K562 (cell line): ENCODE measurements at regions not wholly inside any gene's neighbourhood (a gene's known extent, or its start where the extent isn't known, plus 50 kb on each side); places are given as distances from the start of the nearest gene placed in this dataset.

Experiments
- ATAC-seq: fragments of 200-7000 bp; cut with Tn5 transposase; 3 replicates; pipeline ENCODE4 v1.9.1; 2020; ENCODE audit warnings: moderate library complexity
- BruUV-seq: library from RNA; stranded (reverse); fragments of 400-500 nt; replicated peaks from 2 replicates; lab custom pipeline; 2021; lab: Mats Ljungman, UMichigan
- CTCF ChIA-PET: fragments of 300-600 bp; formaldehyde crosslinking; extraction: SDS; loops from one replicate; lab custom pipeline; 2021; ENCODE audit warnings: low intra/inter-chr PET ratio; lab: Yijun Ruan, JAX
- POLR2A ChIA-PET: fragments of 300-600, 350-650 bp; sonication (Branson Sonifier 250); formaldehyde crosslinking; extraction: SDS; loops from one replicate; lab custom pipeline; 2021; ENCODE audit warnings: antibody characterized with exemption, inconsistent platforms; lab: Yijun Ruan, JAX
- DNase-seq, 4 experiments: peaks; one replicate each; pipeline versions ENCODE4 v3.0.0 to v3.0.0-alpha.2; 2011 to 2018; ENCODE audit warnings: low spot score in 3 of 4, mixed read lengths in 3 of 4; ENCODE audit errors: extremely low read depth in 1 of 4
- FAIRE-seq: peaks from 2 replicates; lab custom pipeline; 2011; peaks lifted over from hg19 to GRCh38; lab: Jason Lieb, UNC
- H2AFZ ChIP-seq: 2 replicates; pipeline ENCODE4 v1.6.0; 2011; ENCODE audit warnings: low read depth, low read length, control low read depth, inconsistent platforms
- H3K27ac ChIP-seq: fragments of 200-600 bp; 3 replicates; pipeline ENCODE4 v1.8.0; 2011; ENCODE audit warnings: low read depth, mild to moderate bottlenecking, control low read depth, inconsistent platforms, low read length, moderate library complexity, mixed read lengths; ENCODE audit errors: extremely low read depth
- H3K27me3 ChIP-seq, 2 experiments: fragments of 300-600 bp in 1 of 2; 2 replicates in 1 of 2; 3 replicates in 1 of 2; pipeline versions ENCODE4 v1.6.0 to v1.8.0; 2011; ENCODE audit warnings: inconsistent platforms in 2 of 2, low read length in 2 of 2, mild to moderate bottlenecking in 1 of 2, mixed read lengths in 1 of 2, moderate library complexity in 1 of 2; ENCODE audit not compliant: control insufficient read depth in 2 of 2, insufficient read depth in 2 of 2
- H3K36me3 ChIP-seq: fragments of 300-600 bp; 3 replicates; pipeline ENCODE4 v1.8.0; 2011; ENCODE audit warnings: mild to moderate bottlenecking, low read length, inconsistent platforms; ENCODE audit not compliant: control insufficient read depth, insufficient read depth
- H3K4me1 ChIP-seq, 2 experiments: fragments of 200-600 bp in 1 of 2; replicated peaks in 1 of 2; 2 replicates in 1 of 2; 3 replicates in 1 of 2; pipeline versions ENCODE4 v1.5.1 to v1.8.0; 2011; ENCODE audit warnings: inconsistent platforms in 2 of 2, low read length in 2 of 2, mild to moderate bottlenecking in 1 of 2, mixed read lengths in 1 of 2, moderate library complexity in 1 of 2; ENCODE audit not compliant: control insufficient read depth in 2 of 2, insufficient read depth in 2 of 2
- H3K4me2 ChIP-seq: 2 replicates; pipeline ENCODE4 v1.6.1; 2011; ENCODE audit warnings: low read length, control low read depth, inconsistent platforms, mixed read lengths; ENCODE audit not compliant: insufficient read depth
- H3K4me3 ChIP-seq: fragments of 200-600 bp; sonication (generic), shearing (Covaris generic); 2 replicates; pipeline ENCODE4 v1.5.1; 2016; ENCODE audit warnings: control low read depth, inconsistent platforms
- H3K79me2 ChIP-seq: fragments of 200-600 bp; 3 replicates; pipeline ENCODE4 v1.8.0; 2011; ENCODE audit warnings: low read length, inconsistent platforms; ENCODE audit not compliant: control insufficient read depth, insufficient read depth
- H3K9ac ChIP-seq, 2 experiments: 2 replicates each; pipeline versions ENCODE4 v1.6.0 to v1.6.1; 2011; ENCODE audit warnings: low read depth in 2 of 2, low read length in 2 of 2, control low read depth in 1 of 2, inconsistent platforms in 1 of 2, mild to moderate bottlenecking in 1 of 2, mixed read lengths in 1 of 2; ENCODE audit not compliant: insufficient read depth in 1 of 2
- H3K9me1 ChIP-seq: one replicate; pipeline ENCODE4 v1.6.0; 2011; ENCODE audit warnings: inconsistent platforms, mild to moderate bottlenecking, low read length, moderate library complexity; ENCODE audit not compliant: control insufficient read depth, insufficient read depth
- H3K9me3 ChIP-seq: replicated peaks from 2 replicates; pipeline ENCODE4 v1.5.1; 2011; ENCODE audit warnings: low read depth, low read length, inconsistent platforms; ENCODE audit not compliant: control insufficient read depth, insufficient read depth
- H4K20me1 ChIP-seq: replicated peaks from 2 replicates; pipeline ENCODE4 v1.6.1; 2011; ENCODE audit warnings: low read length, inconsistent platforms, mixed read lengths; ENCODE audit not compliant: control insufficient read depth, insufficient read depth
- CCNT2 ChIP-seq: IDR thresholded peaks from 2 replicates; pipeline ENCODE4 v1.6.1; 2011; ENCODE audit warnings: borderline replicate concordance, low read depth, mild to moderate bottlenecking, moderate library complexity, mixed read lengths, low read length; ENCODE audit not compliant: insufficient read length; ENCODE audit errors: extremely low read depth
- EWSR1 ChIP-seq: fragments of 450-650 bp; IDR thresholded peaks from 2 replicates; pipeline ENCODE4 v1.6.1; 2018; ENCODE audit warnings: borderline replicate concordance, mild to moderate bottlenecking, low read depth, moderate library complexity; ENCODE audit not compliant: partially characterized antibody
- FOXJ2 ChIP-seq: fragments of 200-800 bp; sonication (Bioruptor generic); IDR thresholded peaks from 2 replicates; pipeline ENCODE4 v1.6.1; 2016; ENCODE audit warnings: missing genetic modification characterization, missing compliant biosample characterization
- LARP7 ChIP-seq: fragments of 450-650 bp; IDR thresholded peaks from 2 replicates; pipeline ENCODE4 v1.6.1; 2016
- NCOA2 ChIP-seq, 2 experiments: fragments of 450-650 bp; IDR thresholded peaks; 2 replicates each; pipeline ENCODE4 v1.6.1; 2018; ENCODE audit warnings: mild to moderate bottlenecking in 2 of 2, moderate library complexity in 1 of 2; ENCODE audit not compliant: partially characterized antibody in 2 of 2
- RAD51 ChIP-seq: fragments of 450-650 bp; IDR thresholded peaks from 2 replicates; pipeline ENCODE4 v1.7.1; 2016; ENCODE audit warnings: low read depth, mild to moderate bottlenecking, borderline replicate concordance
- SIN3A ChIP-seq, 2 experiments: fragments of 150-350 bp in 1 of 2; IDR thresholded peaks; 2 replicates each; pipeline ENCODE4 v1.6.1; 2011 to 2016; ENCODE audit warnings: borderline replicate concordance in 2 of 2, low read depth in 2 of 2, low read length in 2 of 2, mild to moderate bottlenecking in 2 of 2, moderate library complexity in 2 of 2; ENCODE audit not compliant: control insufficient read depth in 1 of 2
- SRF ChIP-seq, 2 experiments: fragments of 250-450, 450-650 bp in 1 of 2; sonication (Bioruptor Pico) in 1 of 2; sonication (generic) in 1 of 2; formaldehyde crosslinking; IDR thresholded peaks; 2 replicates each; pipeline versions ENCODE4 v1.5.0 to v1.5.1; 2020 to 2022; ENCODE audit warnings: mild to moderate bottlenecking in 1 of 2, missing genetic modification reagents in 1 of 2
- ZNF696 ChIP-seq: fragments of 250-450 bp; sonication (Bioruptor Pico); conservative IDR thresholded peaks from 2 replicates; pipeline ENCODE4 v1.4.0; 2020; ENCODE audit warnings: mild to moderate bottlenecking, moderate library complexity
- WGBS: fragments of 100-300 bp; shearing (Covaris generic); methylation state at CpG from one replicate; pipeline ENCODE4 v1.1.6; 2016; ENCODE audit warnings: low coverage, mixed read lengths; ENCODE audit not compliant: insufficient coverage; ENCODE audit errors: missing lambda C conversion rate; 5-methylcytosine and 5-hydroxymethylcytosine counted together
- in situ Hi-C: fragments of 300-500 bp; cut with MboI; formaldehyde crosslinking; loops from 4 replicates; pipeline ENCODE4 v1.15.0; 2018; ENCODE audit warnings: inconsistent platforms, mixed read lengths
- intact Hi-C: fragments of 100-400 bp; cut with micrococcal nuclease; formaldehyde crosslinking; loops from 2 replicates; pipeline ENCODE4 v1.14.2; 2022
- TF ChIP-seq, protein P1 (sequence below): fragments of 250-450 bp; sonication (Bioruptor Pico); IDR thresholded peaks from 2 replicates; pipeline ENCODE4 v1.4.0; 2020
- TF ChIP-seq, protein P2 (sequence below), 3 experiments: fragments of 200-800 bp in 1 of 3; sonication (Bioruptor generic) in 1 of 3; sonication (generic) in 1 of 3; formaldehyde crosslinking in 1 of 3; IDR thresholded peaks; 2 replicates each; pipeline versions ENCODE4 v1.6.1 to v1.8.0; 2016 to 2022; ENCODE audit warnings: mild to moderate bottlenecking in 2 of 3, missing compliant biosample characterization in 2 of 3, missing genetic modification characterization in 2 of 3, missing genetic modification reagents in 1 of 3
- TF ChIP-seq, protein P3 (sequence below): fragments of 250-450 bp; sonication (Bioruptor Pico); IDR thresholded peaks from 2 replicates; pipeline ENCODE4 v1.8.0; 2021; ENCODE audit warnings: mild to moderate bottlenecking, moderate library complexity
- TF ChIP-seq, protein P4 (sequence below): sonication (generic); formaldehyde crosslinking; IDR thresholded peaks from 2 replicates; pipeline ENCODE4 v1.8.0; 2022; ENCODE audit warnings: mild to moderate bottlenecking, missing genetic modification reagents

DNA sequence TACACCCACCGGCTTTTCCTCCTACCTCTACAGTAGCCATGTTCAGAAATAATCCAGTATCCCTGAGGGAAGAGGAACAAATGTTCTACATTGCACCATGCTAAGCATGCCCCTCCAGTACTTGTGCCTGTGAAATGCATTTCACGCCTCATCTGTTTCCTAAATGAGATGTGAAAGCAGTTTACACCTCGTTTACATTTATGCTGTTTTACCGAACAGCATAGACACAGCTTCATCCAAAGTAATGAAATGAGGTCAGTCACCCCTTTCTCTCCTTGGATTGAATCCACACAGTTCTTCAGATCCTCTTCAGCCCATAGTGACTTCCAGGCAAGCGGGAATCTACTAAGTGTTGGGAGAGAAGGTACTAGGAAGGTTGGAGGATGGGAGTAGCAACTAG lies 514.3 kb downstream of the PDCD6IP start:
- no peak overlapping the region for H2AFZ ChIP-seq
- no peak for DNase-seq
- no TSS peak for BruUV-seq
- TF ChIP-seq LARP7 (no peak), RAD51 (no peak), EWSR1 (no peak), CCNT2 (no peak), ZNF696 (no peak), SRF (CRISPR knock-in tag; IDR thresholded peaks at IDR 0.05) (no peak), SIN3A (IDR thresholded peaks at IDR 0.05; ENCODE audit: borderline replicate concordance in 2 of 2, control insufficient read depth in 1 of 2, low read depth in 2 of 2, low read length in 2 of 2) (no peak), NCOA2 (IDR thresholded peaks at IDR 0.05; ENCODE audit: partially characterized antibody in 2 of 2) (no peak), FOXJ2 (no peak)
- TF ChIP-seq, protein P1, sequence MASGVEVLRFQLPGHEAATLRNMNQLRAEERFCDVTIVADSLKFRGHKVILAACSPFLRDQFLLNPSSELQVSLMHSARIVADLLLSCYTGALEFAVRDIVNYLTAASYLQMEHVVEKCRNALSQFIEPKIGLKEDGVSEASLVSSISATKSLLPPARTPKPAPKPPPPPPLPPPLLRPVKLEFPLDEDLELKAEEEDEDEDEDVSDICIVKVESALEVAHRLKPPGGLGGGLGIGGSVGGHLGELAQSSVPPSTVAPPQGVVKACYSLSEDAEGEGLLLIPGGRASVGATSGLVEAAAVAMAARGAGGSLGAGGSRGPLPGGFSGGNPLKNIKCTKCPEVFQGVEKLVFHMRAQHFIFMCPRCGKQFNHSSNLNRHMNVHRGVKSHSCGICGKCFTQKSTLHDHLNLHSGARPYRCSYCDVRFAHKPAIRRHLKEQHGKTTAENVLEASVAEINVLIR, result no peak
- TF ChIP-seq, protein P2, sequence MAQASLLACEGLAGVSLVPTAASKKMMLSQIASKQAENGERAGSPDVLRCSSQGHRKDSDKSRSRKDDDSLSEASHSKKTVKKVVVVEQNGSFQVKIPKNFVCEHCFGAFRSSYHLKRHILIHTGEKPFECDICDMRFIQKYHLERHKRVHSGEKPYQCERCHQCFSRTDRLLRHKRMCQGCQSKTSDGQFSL (CRISPR knock-in tag; IDR thresholded peaks at IDR 0.05), result no peak
- TF ChIP-seq, protein P2 (tag; IDR thresholded peaks at IDR 0.05), result no peak
- TF ChIP-seq, protein P3, sequence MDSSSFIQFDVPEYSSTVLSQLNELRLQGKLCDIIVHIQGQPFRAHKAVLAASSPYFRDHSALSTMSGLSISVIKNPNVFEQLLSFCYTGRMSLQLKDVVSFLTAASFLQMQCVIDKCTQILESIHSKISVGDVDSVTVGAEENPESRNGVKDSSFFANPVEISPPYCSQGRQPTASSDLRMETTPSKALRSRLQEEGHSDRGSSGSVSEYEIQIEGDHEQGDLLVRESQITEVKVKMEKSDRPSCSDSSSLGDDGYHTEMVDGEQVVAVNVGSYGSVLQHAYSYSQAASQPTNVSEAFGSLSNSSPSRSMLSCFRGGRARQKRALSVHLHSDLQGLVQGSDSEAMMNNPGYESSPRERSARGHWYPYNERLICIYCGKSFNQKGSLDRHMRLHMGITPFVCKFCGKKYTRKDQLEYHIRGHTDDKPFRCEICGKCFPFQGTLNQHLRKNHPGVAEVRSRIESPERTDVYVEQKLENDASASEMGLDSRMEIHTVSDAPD, result no peak
- TF ChIP-seq, protein P4, sequence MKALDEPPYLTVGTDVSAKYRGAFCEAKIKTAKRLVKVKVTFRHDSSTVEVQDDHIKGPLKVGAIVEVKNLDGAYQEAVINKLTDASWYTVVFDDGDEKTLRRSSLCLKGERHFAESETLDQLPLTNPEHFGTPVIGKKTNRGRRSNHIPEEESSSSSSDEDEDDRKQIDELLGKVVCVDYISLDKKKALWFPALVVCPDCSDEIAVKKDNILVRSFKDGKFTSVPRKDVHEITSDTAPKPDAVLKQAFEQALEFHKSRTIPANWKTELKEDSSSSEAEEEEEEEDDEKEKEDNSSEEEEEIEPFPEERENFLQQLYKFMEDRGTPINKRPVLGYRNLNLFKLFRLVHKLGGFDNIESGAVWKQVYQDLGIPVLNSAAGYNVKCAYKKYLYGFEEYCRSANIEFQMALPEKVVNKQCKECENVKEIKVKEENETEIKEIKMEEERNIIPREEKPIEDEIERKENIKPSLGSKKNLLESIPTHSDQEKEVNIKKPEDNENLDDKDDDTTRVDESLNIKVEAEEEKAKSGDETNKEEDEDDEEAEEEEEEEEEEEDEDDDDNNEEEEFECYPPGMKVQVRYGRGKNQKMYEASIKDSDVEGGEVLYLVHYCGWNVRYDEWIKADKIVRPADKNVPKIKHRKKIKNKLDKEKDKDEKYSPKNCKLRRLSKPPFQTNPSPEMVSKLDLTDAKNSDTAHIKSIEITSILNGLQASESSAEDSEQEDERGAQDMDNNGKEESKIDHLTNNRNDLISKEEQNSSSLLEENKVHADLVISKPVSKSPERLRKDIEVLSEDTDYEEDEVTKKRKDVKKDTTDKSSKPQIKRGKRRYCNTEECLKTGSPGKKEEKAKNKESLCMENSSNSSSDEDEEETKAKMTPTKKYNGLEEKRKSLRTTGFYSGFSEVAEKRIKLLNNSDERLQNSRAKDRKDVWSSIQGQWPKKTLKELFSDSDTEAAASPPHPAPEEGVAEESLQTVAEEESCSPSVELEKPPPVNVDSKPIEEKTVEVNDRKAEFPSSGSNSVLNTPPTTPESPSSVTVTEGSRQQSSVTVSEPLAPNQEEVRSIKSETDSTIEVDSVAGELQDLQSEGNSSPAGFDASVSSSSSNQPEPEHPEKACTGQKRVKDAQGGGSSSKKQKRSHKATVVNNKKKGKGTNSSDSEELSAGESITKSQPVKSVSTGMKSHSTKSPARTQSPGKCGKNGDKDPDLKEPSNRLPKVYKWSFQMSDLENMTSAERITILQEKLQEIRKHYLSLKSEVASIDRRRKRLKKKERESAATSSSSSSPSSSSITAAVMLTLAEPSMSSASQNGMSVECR, result no peak

More for the DNA sequence above, 514.3 kb downstream of the PDCD6IP start:
- H3K27ac ChIP-seq, result no peak overlapping the region
- POLR2A ChIA-PET, result no interaction called here
- ATAC-seq, result no peak
- H3K9me1 ChIP-seq, result no peaks in the 10 kb centered on the region
- H3K4me2 ChIP-seq, result no peak overlapping the region
- H3K36me3 ChIP-seq, result no peaks in the 10 kb centered on the region
- no peaks in the 10 kb centered on the region for H4K20me1 ChIP-seq
- H3K9ac ChIP-seq, result no peak overlapping the region
- no peaks in the 10 kb centered on the region for H3K9me3 ChIP-seq
- no peaks in the 10 kb centered on the region for H3K27me3 ChIP-seq
- H3K4me3 ChIP-seq, result no peak overlapping the region
- H3K79me2 ChIP-seq, result no peaks in the 10 kb centered on the region
- 3% methylated on average over 5 of the region's 5 CpGs for WGBS
- no peak for FAIRE-seq
- CTCF ChIA-PET, result no interaction called here
- intact Hi-C loops (no loop called here), in situ Hi-C loops (no loop called here)
- H3K4me1 ChIP-seq, result no peaks in the 10 kb centered on the region
